ENCODE measurements at regions not wholly inside any gene's neighbourhood (a gene's known extent, or its start where the extent isn't known, plus 50 kb on each side); places are given as distances from the start of the nearest gene placed in this dataset.
"Not testable (repeated sequence)": the region's sequence is repeated elsewhere in the genome, so short reads cannot be mapped to it uniquely, and the experiment has no call there.

GRCh38 chr14:39722547-39723273, 290.5 kb upstream of the FBXO33 start:
- no peak for DNase-seq

DNA sequence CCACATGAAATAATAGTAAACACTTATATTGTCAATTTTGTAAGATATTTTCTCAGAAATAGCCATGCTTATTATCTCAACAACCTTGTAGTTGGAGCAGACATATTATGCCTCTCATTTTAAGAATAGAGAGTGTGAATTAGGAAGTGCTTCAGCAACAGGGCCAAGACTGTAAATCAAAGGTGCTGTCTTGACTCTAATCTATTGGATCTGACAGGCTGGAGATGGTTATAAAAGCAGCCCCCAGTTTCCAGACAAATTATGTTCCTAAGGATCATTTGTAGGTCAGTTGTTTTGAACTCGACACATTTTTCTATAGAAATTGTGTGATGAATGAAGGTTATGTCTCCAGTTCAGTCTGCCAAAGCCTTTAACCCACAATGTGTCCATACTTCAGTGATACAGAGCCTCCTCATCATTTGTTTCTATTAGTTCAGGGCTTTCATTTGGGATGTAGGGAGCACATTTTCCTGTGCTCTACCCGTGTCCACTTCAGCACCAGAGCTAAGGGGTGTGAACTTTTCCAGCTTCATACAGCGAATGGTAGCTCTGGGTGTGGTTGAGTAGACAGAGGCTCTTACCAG, 284.8 kb upstream of the FBXO33 start:
- no peak for DNase-seq

- no peak for DNase-seq
These were observed 280.2 kb upstream of the FBXO33 start for GRCh38 chr14:39712293-39712999.

DNA sequence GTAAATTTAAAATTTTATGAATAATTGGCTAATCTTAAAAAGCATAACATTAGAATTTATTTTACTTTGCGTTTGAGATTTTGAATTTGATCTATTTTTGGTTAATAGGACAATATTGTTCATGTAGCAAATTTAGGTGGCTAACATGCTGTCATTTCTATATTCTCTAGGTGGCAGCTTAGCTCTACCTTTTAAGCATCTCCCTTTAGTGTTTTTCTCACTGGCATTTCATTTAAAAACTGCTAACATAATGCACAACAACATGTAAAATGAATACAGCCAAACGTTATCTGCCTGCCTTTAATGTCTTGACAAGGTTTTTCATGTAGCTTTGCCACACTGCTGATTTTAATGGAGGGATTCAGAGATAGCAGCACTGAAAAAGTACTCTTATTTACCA, 272.4 kb upstream of the FBXO33 start:
- no peak for DNase-seq

DNA sequence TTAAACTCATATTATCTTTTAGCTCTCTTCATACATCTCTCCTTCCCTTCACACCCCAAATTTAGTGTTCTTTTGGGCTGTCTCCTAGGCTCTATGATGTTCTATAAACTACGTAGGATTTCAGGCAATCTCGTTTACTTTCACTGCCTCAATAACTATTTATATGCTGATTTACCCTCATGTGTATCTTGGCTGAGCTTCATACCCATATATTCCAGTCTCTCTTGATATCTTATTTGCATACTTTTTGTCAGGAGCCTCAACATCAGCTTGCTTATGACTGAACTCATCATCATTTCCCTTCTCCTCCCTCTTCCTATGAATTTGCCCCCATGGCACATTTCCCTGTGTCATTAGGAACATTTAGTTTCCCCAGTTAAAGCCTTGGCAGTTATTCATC, 262.1 kb upstream of the FBXO33 start:
- no peak for DNase-seq

GRCh38 chr14:39683691-39684260, 251.5 kb upstream of the FBXO33 start:
- no peak for DNase-seq

- no peak for DNase-seq
These were observed 250.3 kb upstream of the FBXO33 start for GRCh38 chr14:39682582-39682981.

DNA sequence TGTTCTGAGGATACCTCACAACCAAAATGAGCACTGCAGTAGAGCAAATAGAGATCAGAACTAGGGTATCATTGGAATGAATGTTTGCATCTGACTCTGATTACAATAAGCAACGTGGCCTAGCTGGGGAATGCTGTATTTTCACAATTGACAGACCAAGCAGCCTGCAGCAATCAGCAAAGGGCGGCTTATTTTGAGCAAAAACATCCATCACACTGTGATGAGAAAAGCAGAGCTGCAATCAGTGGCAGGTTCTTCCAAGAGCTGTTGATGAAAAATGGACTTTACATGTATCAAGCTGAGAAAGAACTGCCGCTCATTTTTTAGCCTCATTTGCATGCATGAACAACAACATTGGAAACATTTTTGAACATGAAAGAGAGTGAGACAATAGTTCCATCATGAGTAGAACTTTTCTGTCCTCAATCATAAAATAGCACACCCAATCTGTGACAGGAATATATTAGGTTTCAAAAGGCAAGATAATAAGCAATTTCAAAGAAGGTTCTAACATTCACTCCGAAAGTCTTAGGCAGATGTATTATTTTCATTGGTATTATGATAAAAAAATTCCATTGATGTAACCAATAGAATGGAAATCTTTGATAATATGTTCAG, 249.7 kb upstream of the FBXO33 start:
- no peak for DNase-seq

DNA sequence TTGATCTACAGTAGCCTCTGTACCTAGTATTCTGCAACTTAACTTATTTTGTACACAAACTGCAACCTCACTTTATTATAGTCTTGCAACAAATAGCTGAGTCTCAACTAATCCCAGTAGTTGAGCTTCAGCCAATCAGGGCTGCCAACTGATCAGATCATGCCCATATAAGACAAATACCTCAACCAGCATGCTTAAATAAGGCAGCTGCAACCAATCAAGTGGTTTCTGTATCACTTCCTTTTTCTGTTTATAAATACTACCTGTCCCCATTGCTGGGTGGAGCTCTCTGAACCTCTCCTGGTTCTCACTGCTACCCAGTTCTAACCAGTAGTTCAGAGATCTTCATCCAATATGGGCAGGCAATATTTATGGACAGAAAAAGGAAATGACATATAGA, 248.5 kb upstream of the FBXO33 start:
- DNase-seq: no peak

GRCh38 chr14:39673734-39674133, 241.5 kb upstream of the FBXO33 start:
- no peak for DNase-seq

DNA sequence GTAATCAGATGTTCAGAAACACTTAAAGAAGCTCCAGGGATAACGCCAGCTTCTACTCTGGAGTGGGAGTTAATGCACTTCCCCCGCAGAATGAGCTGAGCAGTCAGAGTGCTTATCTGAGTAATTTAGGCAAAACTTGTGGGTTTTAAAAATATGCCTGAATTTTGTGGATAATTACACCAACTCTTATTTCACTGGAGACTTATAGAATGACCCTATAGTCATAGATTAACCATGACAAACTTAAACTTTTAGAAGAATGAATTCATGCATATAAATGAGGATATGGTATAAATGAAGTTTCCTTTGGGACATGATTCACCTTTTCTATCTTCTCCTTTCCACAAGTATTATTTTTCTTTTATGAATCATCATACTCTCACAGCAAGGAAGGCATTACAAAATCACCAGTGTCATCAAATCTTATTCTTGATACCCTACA, 241.1 kb upstream of the FBXO33 start:
- no peak for DNase-seq

DNA sequence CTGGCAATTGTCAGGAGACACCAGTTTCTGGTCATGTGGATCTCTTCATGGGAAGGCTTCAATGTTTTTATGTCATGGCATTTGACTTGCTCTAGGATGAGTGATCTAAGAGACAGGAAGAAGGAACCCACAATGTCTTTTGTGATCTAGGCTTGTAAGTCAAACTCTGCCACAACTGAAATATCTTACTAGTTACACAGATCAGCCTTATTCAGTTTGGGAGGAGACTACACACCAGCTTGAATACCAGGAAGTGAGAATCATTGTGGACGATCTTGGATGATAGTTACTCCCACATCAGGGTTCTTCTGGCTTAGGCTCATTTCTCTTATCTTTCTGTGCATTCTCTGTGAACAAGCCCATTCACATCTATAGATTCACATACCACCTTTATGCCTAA, 236.2 kb upstream of the FBXO33 start:
- DNase-seq: no peak

DNA sequence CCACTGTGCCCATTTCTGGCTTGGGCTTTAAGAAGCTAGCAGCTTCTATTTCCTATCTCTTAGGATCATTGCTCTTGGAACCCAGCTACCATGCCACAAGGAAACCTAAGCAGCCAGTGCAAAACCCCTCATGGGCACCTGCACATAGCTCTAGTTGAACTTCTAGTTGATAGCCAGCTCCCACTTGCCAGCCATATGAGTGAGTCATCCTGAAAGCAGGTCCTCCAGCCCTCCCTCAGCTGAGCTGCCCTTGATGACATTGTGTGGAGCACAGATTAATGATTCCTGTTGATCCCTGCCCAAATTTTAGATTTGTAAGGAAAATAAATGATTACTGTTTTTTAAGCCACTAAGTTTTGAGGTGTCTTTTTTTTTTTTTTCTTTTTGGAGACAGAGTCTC, 234.2 kb upstream of the FBXO33 start:
- DNase-seq: no peak

DNA sequence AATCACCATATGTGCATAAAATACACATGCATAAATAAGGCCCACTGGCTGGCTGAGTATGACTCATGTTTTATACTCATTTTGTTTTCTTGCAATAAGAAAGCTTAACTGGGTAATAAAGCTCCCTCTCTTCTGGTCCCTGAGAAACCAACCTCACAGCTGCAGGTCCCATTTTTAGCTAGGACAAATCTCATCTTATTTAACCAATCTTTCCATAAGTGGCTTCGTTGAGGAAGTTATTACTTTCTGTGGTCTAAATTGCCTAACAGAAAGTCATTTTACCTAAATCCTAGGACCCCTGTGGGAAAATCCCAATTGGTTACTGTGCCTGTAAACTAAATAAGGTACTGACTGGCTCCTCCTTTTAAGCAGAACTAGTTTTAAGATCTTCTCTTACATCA, 232.8 kb upstream of the FBXO33 start:
- DNase-seq: no peak

- DNase-seq: no peak
These were observed 232.4 kb upstream of the FBXO33 start for GRCh38 chr14:39664646-39665045.

DNA sequence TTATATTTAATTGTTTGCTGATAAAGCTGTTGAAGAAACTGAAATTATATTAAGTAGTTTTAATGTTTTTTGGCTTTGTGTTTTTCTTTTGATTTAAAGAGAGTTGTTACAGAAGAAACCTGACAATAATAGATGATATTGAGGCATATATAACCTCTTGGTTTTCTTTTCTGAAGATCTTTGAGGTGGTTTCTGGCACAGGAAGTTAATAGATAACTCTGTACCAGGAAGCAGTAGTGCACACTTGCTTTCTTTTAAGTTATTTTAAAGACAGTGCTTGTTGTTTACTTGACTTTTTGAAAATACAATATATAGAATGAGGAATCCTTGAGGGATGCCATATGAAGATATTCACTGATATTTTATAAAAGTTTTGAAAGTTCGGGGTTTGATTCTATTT, 209.0 kb upstream of the FBXO33 start:
- no peak for DNase-seq

DNA sequence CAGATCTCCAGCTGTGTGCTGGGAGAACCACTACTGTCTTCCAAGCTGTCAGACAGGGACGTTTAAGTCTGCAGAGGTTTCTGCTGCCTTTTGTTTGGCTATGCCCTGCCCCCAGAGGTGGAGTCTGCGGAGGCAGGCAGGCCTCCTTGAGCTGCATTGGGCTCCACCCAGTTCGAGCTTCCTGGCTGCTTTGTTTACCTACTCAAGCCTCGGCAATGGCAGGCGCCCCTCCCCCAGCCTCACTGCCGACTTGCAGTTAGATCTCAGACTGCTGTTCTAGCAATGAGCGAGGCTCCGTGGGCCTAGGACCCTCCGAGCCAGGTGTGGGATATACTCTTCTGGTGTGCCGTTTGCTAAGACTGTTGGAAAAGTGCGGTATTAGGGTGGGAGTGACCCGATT, 206.8 kb upstream of the FBXO33 start:
- not testable (repeated sequence) for DNase-seq

DNA sequence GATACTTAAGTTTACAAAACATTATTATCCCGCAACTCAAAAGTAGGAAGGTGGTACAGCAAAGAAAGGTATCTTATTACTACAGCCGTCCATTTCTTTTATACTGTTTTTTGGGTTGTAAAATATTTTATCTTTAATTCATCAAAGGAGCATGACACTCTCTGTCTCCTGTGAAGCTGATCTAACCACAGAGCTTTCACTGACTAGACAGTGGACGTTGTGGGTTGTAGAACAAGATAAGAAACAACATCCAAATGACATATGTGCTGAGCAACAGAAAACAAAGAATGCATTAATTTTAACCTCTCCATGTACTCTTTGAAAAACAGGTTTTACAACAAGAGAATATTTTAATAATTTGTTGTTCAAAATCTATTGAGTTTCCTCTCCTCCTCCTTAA, 195.9 kb upstream of the FBXO33 start:
- no peak for DNase-seq

- DNase-seq: no peak
These were observed 194.7 kb upstream of the FBXO33 start for GRCh38 chr14:39626589-39627576.

GRCh38 chr14:39621678-39622077, 189.4 kb upstream of the FBXO33 start:
- no peak for DNase-seq

DNA sequence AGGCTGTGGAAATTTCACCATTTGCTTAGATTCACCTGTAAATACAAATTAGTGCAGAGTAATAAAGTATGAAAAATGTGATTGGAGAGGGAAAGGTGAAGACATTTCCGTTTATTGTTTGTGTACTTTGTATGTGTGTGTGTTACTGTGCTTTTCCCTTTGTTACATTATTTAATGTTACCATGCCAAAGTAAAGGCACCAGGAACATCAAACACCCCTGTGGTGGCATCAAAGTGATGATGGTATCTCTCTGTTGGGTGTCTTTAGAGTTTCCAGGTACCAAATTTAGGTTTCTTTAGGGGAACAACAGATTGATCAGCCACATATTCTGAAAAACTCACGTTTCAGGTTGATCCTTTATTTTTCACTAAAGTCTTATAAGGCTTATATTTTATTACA, 189.0 kb upstream of the FBXO33 start:
- no peak for DNase-seq

DNA sequence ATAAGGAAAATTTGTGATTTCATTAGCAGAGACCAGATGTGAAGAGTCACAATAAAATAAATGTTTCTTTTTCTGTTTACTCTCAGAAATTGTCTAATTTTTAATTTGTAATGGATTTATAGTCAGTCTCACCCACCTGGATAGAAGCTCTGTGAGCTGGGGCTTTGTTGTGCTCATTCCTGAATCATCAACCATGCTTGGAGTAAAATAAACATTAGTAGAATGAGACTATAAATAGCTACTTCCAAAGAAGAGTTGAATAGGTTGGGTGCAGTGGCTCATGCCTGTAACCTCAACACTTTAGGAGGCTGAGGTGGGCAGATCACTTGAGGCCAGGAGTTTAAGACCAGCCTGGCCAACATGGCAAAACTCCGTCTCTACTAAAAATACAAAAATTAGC, 185.3 kb upstream of the FBXO33 start:
- DNase-seq: no peak

Measured in NCI-H524 treated with DMSO at 0.1 percent for 48 hours (cell line).